ENCODE measurements at regions not wholly inside any gene's neighbourhood (a gene's known extent, or its start where the extent isn't known, plus 50 kb on each side); places are given as distances from the start of the nearest gene placed in this dataset.

- no peak for DNase-seq (ENCODE audit: low read depth)
Observed at GRCh38 chrY:13167698-13168097, 263.0 kb downstream of the DDX3Y start.

GRCh38 chrY:13168257-13168656, 263.6 kb downstream of the DDX3Y start:
- DNase-seq (ENCODE audit: low read depth): no peak

All from myocyte (in vitro differentiated cells).